PC-3 (cell line): ENCODE measurements at regions not wholly inside any gene's neighbourhood (a gene's known extent, or its start where the extent isn't known, plus 50 kb on each side); places are given as distances from the start of the nearest gene placed in this dataset.
A peak's percentile ranks its signal among the peaks of the same experiment; 100 is the strongest.

ENCODE experiments used
- ATAC-seq: fragments of 200-7000 bp; cut with Tn5 transposase; 2 replicates; pipeline ENCODE4 v1.9.1; 2020; ENCODE audit warnings: mild to moderate bottlenecking, moderate library complexity
- BruUV-seq: library from RNA; stranded (reverse); fragments of 400-500 nt; replicated peaks from 2 replicates; lab custom pipeline; 2021; lab: Mats Ljungman, UMichigan
- CTCF ChIA-PET: fragments of 300-600 bp; sonication (Branson Sonifier 250); formaldehyde crosslinking; loops from one replicate; lab custom pipeline; 2022; ENCODE audit warnings: antibody characterized with exemption; lab: Charles Lee
- POLR2A ChIA-PET: fragments of 300-600 bp; sonication (Branson Sonifier 250); formaldehyde crosslinking; loops from one replicate; lab custom pipeline; 2022; ENCODE audit warnings: antibody characterized with exemption; ENCODE audit not compliant: unreplicated experiment; lab: Charles Lee
- DNase-seq: peaks from one replicate; pipeline ENCODE4 v3.0.0-alpha.2; 2015
- H2AFZ ChIP-seq: fragments of 300-600 bp; sonication (generic); 2 replicates; pipeline ENCODE4 v1.6.0; 2016; ENCODE audit warnings: antibody characterized with exemption, low read length
- H3F3A ChIP-seq: fragments of 300-600 bp; sonication (generic); one replicate; pipeline ENCODE4 v1.6.0; 2017; ENCODE audit warnings: antibody characterized with exemption, low read length, control low read depth, mild to moderate bottlenecking; ENCODE audit not compliant: unreplicated experiment
- H3K27ac ChIP-seq: fragments of 300-600 bp; sonication (generic); 2 replicates; pipeline ENCODE4 v1.5.1; 2016; ENCODE audit warnings: mild to moderate bottlenecking, low read length
- H3K27me3 ChIP-seq: fragments of 300-600 bp; sonication (generic); 2 replicates; pipeline ENCODE4 v1.6.1; 2016; ENCODE audit warnings: low read length, mixed read lengths
- H3K36me3 ChIP-seq: fragments of 300-600 bp; sonication (generic); 2 replicates; pipeline ENCODE4 v1.6.1; 2016; ENCODE audit warnings: low read depth, mixed run types, low read length, mixed read lengths
- H3K4me1 ChIP-seq: fragments of 300-600 bp; sonication (generic); 2 replicates; pipeline ENCODE4 v1.5.1; 2016; ENCODE audit warnings: low read length; ENCODE audit not compliant: insufficient read depth
- H3K4me2 ChIP-seq: fragments of 300-600 bp; sonication (generic); 2 replicates; pipeline ENCODE4 v1.6.0; 2016; ENCODE audit warnings: low read length
- H3K4me3 ChIP-seq: fragments of 300-600 bp; sonication (generic); 2 replicates; pipeline ENCODE4 v1.5.1; 2016; ENCODE audit warnings: mild to moderate bottlenecking, low read length, mixed read lengths
- H3K79me2 ChIP-seq: fragments of 300-600 bp; sonication (generic); 2 replicates; pipeline ENCODE4 v1.6.1; 2017; ENCODE audit warnings: low read length, mixed read lengths
- H3K9ac ChIP-seq: fragments of 300-600 bp; sonication (generic); 2 replicates; pipeline ENCODE4 v1.6.0; 2016; ENCODE audit warnings: mild to moderate bottlenecking, low read length
- H3K9me2 ChIP-seq: fragments of 300-600 bp; sonication (generic); replicated peaks from 2 replicates; pipeline ENCODE4 v1.6.1; 2016; ENCODE audit warnings: mixed run types, low read length, mixed read lengths
- H3K9me3 ChIP-seq: fragments of 300-600 bp; sonication (generic); 2 replicates; pipeline ENCODE4 v1.6.1; 2016; ENCODE audit warnings: low read length, mixed read lengths
- H4K20me1 ChIP-seq: fragments of 300-600 bp; sonication (generic); 2 replicates; pipeline ENCODE4 v1.6.1; 2016; ENCODE audit warnings: low read length, mixed read lengths
- EZH2 ChIP-seq: fragments of 300-600 bp; sonication (generic); IDR thresholded peaks from one replicate; pipeline ENCODE4 v1.6.1; 2017; ENCODE audit warnings: antibody characterized with exemption, mild to moderate bottlenecking, low read length; ENCODE audit not compliant: unreplicated experiment
- EZH2phosphoT487 ChIP-seq: fragments of 300-600 bp; sonication (generic); IDR thresholded peaks from 2 replicates; pipeline ENCODE4 v1.6.1; 2018; ENCODE audit warnings: mild to moderate bottlenecking, antibody characterized with exemption, low read length, borderline replicate concordance
- intact Hi-C: fragments of 100-400 bp; cut with micrococcal nuclease; formaldehyde crosslinking; loops from 2 replicates; pipeline ENCODE4 v1.9.0; 2023
- TF ChIP-seq, protein P1 (sequence below): fragments of 300-600 bp; sonication (generic); conservative IDR thresholded peaks from 2 replicates; pipeline ENCODE4 v1.5.1; 2017; ENCODE audit warnings: antibody characterized with exemption, low read depth, mild to moderate bottlenecking, low read length

- no peak overlapping the region for H3K27ac ChIP-seq
- DNase-seq (no peak), ATAC-seq (no peak)
- no peak overlapping the region for H3K4me3 ChIP-seq
- TF ChIP-seq, protein P1, sequence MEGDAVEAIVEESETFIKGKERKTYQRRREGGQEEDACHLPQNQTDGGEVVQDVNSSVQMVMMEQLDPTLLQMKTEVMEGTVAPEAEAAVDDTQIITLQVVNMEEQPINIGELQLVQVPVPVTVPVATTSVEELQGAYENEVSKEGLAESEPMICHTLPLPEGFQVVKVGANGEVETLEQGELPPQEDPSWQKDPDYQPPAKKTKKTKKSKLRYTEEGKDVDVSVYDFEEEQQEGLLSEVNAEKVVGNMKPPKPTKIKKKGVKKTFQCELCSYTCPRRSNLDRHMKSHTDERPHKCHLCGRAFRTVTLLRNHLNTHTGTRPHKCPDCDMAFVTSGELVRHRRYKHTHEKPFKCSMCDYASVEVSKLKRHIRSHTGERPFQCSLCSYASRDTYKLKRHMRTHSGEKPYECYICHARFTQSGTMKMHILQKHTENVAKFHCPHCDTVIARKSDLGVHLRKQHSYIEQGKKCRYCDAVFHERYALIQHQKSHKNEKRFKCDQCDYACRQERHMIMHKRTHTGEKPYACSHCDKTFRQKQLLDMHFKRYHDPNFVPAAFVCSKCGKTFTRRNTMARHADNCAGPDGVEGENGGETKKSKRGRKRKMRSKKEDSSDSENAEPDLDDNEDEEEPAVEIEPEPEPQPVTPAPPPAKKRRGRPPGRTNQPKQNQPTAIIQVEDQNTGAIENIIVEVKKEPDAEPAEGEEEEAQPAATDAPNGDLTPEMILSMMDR: no peak
- TF ChIP-seq EZH2phosphoT487: no peak
- no peak for TF ChIP-seq EZH2
- H4K20me1 ChIP-seq: no peaks in the 10 kb centered on the region
- no peaks in the 10 kb centered on the region for H3K36me3 ChIP-seq
- H3K79me2 ChIP-seq: no peaks in the 10 kb centered on the region
- ChIA-PET POLR2A (no interaction called here), CTCF (no interaction called here)
- no peaks in the 10 kb centered on the region for H3F3A ChIP-seq
- no peaks in the 10 kb centered on the region for H3K4me1 ChIP-seq
- H3K27me3 ChIP-seq: no peaks in the 10 kb centered on the region
- intact Hi-C loops: no loop called here
- no TSS peak for BruUV-seq
- H2AFZ ChIP-seq: no peak overlapping the region
- H3K4me2 ChIP-seq: no peak overlapping the region
- H3K9me3 ChIP-seq: no peaks in the 10 kb centered on the region
- H3K9me2 ChIP-seq: no peaks in the 10 kb centered on the region
- no peak overlapping the region for H3K9ac ChIP-seq
Measured at GRCh38 chr15:36399276-36399675, 180.2 kb upstream of the CDIN1 start.

GRCh38 chr15:36400936-36401585 is 178.4 kb upstream of the CDIN1 start:
- H3K4me3 ChIP-seq: no peak overlapping the region
- H4K20me1 ChIP-seq: no peaks in the 10 kb centered on the region
- H3K27ac ChIP-seq: no peak overlapping the region
- H3K4me2 ChIP-seq: no peak overlapping the region
- H2AFZ ChIP-seq: no peak overlapping the region
- DNase-seq (no peak), ATAC-seq (no peak)
- no peaks in the 10 kb centered on the region for H3K36me3 ChIP-seq
- H3K27me3 ChIP-seq: no peaks in the 10 kb centered on the region
- no peaks in the 10 kb centered on the region for H3K4me1 ChIP-seq
- no TSS peak for BruUV-seq
- no peaks in the 10 kb centered on the region for H3K9me2 ChIP-seq
- intact Hi-C loops: no loop called here
- H3K79me2 ChIP-seq: no peaks in the 10 kb centered on the region
- POLR2A ChIA-PET: interaction anchor here (0.5 kb wide), 1 partner anchor 252 kb away, joined by 12 read pairs; no protein-coding TSS in a partner anchor
- H3K9ac ChIP-seq: no peak overlapping the region
- no peak for TF ChIP-seq EZH2
- TF ChIP-seq, protein P1: no peak
- TF ChIP-seq EZH2phosphoT487: no peak
- CTCF ChIA-PET: no interaction called here
- no peaks in the 10 kb centered on the region for H3K9me3 ChIP-seq
- H3F3A ChIP-seq: no peaks in the 10 kb centered on the region

- DNase-seq: no peak
- ChIA-PET CTCF (no interaction called here), POLR2A (interaction anchor here (0.5 kb wide), 1 partner anchor 252 kb away, joined by 12 read pairs; no protein-coding TSS in a partner anchor)
- no TSS peak for BruUV-seq
- Histone ChIP-seq H3K9ac (no peak overlapping the region), H3K9me3 (no peaks in the 10 kb centered on the region), H3K27ac (no peak overlapping the region), H3K79me2 (no peaks in the 10 kb centered on the region), H3K27me3 (no peaks in the 10 kb centered on the region), H4K20me1 (no peaks in the 10 kb centered on the region), H3F3A (no peaks in the 10 kb centered on the region), H2AFZ (0 out of 2 replicates have a peak overlapping the region, but pooled peaks have one; percentile 12), H3K4me1 (no peaks in the 10 kb centered on the region), H3K9me2 (no peaks in the 10 kb centered on the region), H3K4me2 (peak overlapping the region; percentile 29; the same call in 1 of the 2 replicates), H3K36me3 (no peaks in the 10 kb centered on the region), H3K4me3 (no peak overlapping the region)
- no peak for ATAC-seq
- TF ChIP-seq EZH2phosphoT487: no peak
- no peak for TF ChIP-seq EZH2
- TF ChIP-seq, protein P1: no peak
- intact Hi-C loops: no loop called here
Measured at GRCh38 chr15:36401586-36401966, 177.8 kb upstream of the CDIN1 start.
